Common myeloid progenitor, CD34-positive (primary cell): ENCODE measurements at regions not wholly inside any gene's neighbourhood (a gene's known extent, or its start where the extent isn't known, plus 50 kb on each side); places are given as distances from the start of the nearest gene placed in this dataset.

Source experiments
- CTCF ChIA-PET: fragments of 350-600 bp; sonication (Branson Sonifier 250); formaldehyde crosslinking; loops from one replicate; lab custom pipeline; 2021; ENCODE audit warnings: antibody characterized with exemption; lab: Charles Lee
- POLR2A ChIA-PET: fragments of 350-600 bp; sonication (Branson Sonifier 250); formaldehyde crosslinking; loops from one replicate; lab custom pipeline; 2021; ENCODE audit warnings: antibody characterized with exemption; lab: Charles Lee
- DNase-seq, 3 donors: peaks; one replicate each; pipeline versions ENCODE4 v3.0.0 to v3.0.0-alpha.2; 2013
- H3K27ac ChIP-seq, 2 experiments: 1 replicate in 1 of 2; 2 replicates in 1 of 2; pipeline ENCODE4 v1.7.0; 2013; ENCODE audit warnings: inconsistent platforms in 2 of 2, low read length in 2 of 2, mild to moderate bottlenecking in 2 of 2, low read depth in 1 of 2, moderate library complexity in 1 of 2; ENCODE audit not compliant: severe bottlenecking in 2 of 2, insufficient read depth in 1 of 2, poor library complexity in 1 of 2
- H3K27me3 ChIP-seq, 5 experiments: replicated peaks in 2 of 5; 1 replicate in 3 of 5; 2 replicates in 2 of 5; pipeline versions ENCODE4 v1.6.1 to v1.7.0; 2013; ENCODE audit warnings: low read length in 4 of 5, mild to moderate bottlenecking in 2 of 5, moderate library complexity in 2 of 5, inconsistent platforms in 1 of 5; ENCODE audit not compliant: insufficient read depth in 5 of 5, control insufficient read depth in 4 of 5
- H3K36me3 ChIP-seq, 4 experiments: 1 replicate in 2 of 4; 2 replicates in 2 of 4; pipeline versions ENCODE4 v1.6.1 to v1.7.0; 2013; ENCODE audit warnings: low read length in 3 of 4, control low read depth in 1 of 4, mild to moderate bottlenecking in 1 of 4; ENCODE audit not compliant: control insufficient read depth in 4 of 4, insufficient read depth in 4 of 4
- H3K4me1 ChIP-seq, 4 experiments: 1 replicate in 3 of 4; 2 replicates in 1 of 4; pipeline versions ENCODE4 v1.6.1 to v1.7.1; 2013; ENCODE audit warnings: low read length in 3 of 4, mild to moderate bottlenecking in 3 of 4, control low read depth in 1 of 4, inconsistent platforms in 1 of 4, moderate library complexity in 1 of 4; ENCODE audit not compliant: control insufficient read depth in 4 of 4, insufficient read depth in 4 of 4; ENCODE audit errors: control extremely low read depth in 1 of 4
- H3K4me3 ChIP-seq, 7 experiments: 1 replicate in 4 of 7; 2 replicates in 3 of 7; pipeline versions ENCODE4 v1.5.1 to v1.7.0; 2013; ENCODE audit warnings: mild to moderate bottlenecking in 7 of 7, low read length in 6 of 7, moderate library complexity in 6 of 7, inconsistent platforms in 2 of 7, low read depth in 2 of 7, control low read depth in 1 of 7; ENCODE audit not compliant: insufficient read depth in 4 of 7, control insufficient read depth in 1 of 7; ENCODE audit errors: extremely low read depth in 1 of 7
- H3K9me3 ChIP-seq, 5 experiments: 1 replicate in 4 of 5; 2 replicates in 1 of 5; pipeline versions ENCODE4 v1.6.1 to v1.7.1; 2013; ENCODE audit warnings: low read length in 4 of 5, mild to moderate bottlenecking in 2 of 5, inconsistent platforms in 1 of 5, low read depth in 1 of 5, moderate library complexity in 1 of 5; ENCODE audit not compliant: control insufficient read depth in 4 of 5, insufficient read depth in 2 of 5; ENCODE audit errors: control extremely low read depth in 1 of 5
- WGBS: methylation state at CpG from one replicate; pipeline ENCODE4 v1.1.5; 2013; ENCODE audit not compliant: insufficient coverage; 5-methylcytosine and 5-hydroxymethylcytosine counted together

GRCh38 chr3:86738684-86739083 is 252.3 kb downstream of the VGLL3 start:
- POLR2A ChIA-PET: no interaction called here
- H3K9me3 ChIP-seq: no peaks in the 10 kb centered on the region
- H3K27ac ChIP-seq: no peak overlapping the region
- no peaks in the 10 kb centered on the region for H3K4me1 ChIP-seq
- no peak overlapping the region for H3K4me3 ChIP-seq
- no peaks in the 10 kb centered on the region for H3K27me3 ChIP-seq
- no peaks in the 10 kb centered on the region for H3K36me3 ChIP-seq
- DNase-seq: no peak
- CTCF ChIA-PET: no interaction called here
- WGBS: no CpG with 5 or more reads among the region's 1 CpG

- DNase-seq: no peak
- H3K9me3 ChIP-seq: peaks cover 0 to 2% (median 0%) of the 10 kb centered on the region in 5 experiments
- H3K36me3 ChIP-seq: no peaks in the 10 kb centered on the region
- H3K4me1 ChIP-seq: no peaks in the 10 kb centered on the region
- ChIA-PET POLR2A (no interaction called here), CTCF (no interaction called here)
- no peak overlapping the region for H3K4me3 ChIP-seq
- WGBS: 93% methylated on average over 4 of the region's 6 CpGs
- H3K27me3 ChIP-seq: no peaks in the 10 kb centered on the region
- no peak overlapping the region for H3K27ac ChIP-seq
These were observed 253.4 kb downstream of the VGLL3 start for GRCh38 chr3:86737517-86737916.

DNA sequence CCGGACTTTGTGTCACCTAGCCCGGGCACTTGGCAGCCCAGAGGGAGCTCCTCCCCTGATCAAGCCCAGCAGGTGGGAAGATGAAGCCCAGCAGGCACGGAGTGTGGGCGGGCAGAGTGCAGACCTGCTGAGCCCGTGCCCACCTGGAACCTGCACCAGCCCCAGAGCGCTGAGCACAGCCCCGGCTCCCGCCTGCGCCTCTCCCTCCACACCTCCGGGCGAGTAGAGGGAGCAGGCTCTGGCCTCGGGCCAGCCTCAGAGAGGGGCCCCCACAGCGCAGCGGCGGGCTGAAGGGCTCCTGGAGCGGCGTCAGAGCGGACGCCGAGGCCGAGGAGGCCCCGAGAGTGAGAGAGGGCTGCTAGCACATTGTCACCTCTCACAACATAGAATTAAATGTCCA is 257.7 kb downstream of the VGLL3 start:
- ChIA-PET CTCF (no interaction called here), POLR2A (no interaction called here)
- H3K36me3 ChIP-seq: no peaks in the 10 kb centered on the region
- 94% methylated on average over 10 of the region's 22 CpGs for WGBS
- H3K9me3 ChIP-seq: peaks cover 0 to 2% (median 0%) of the 10 kb centered on the region in 5 experiments
- no peak for DNase-seq
- no peak overlapping the region for H3K4me3 ChIP-seq
- no peaks in the 10 kb centered on the region for H3K4me1 ChIP-seq
- no peaks in the 10 kb centered on the region for H3K27me3 ChIP-seq
- no peak overlapping the region for H3K27ac ChIP-seq

DNA sequence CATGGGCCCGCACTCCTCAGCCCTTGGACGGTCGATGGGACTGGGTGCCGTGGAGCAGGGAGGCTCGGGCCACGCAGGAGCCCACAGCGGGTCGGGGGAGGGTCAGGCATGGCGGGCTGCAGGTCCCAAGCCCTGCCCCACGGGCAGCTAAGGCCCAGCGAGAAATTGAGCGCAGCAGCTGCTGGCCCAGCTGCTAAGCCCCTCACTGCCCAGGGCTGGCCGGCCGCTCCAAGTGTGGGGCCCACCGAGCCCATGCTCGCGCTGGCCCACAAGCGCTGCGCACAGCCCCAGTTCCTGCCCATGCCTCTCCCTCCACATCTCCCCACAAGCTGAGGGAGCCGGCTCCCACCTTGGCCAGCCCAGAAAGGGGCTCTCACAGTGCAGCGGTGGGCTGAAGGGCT is 259.4 kb downstream of the VGLL3 start:
- WGBS: 91% methylated on average over 14 of the region's 21 CpGs
- CTCF ChIA-PET: no interaction called here
- POLR2A ChIA-PET: no interaction called here
- Histone ChIP-seq H3K27me3 (no peaks in the 10 kb centered on the region), H3K4me3 (no peak overlapping the region), H3K36me3 (no peaks in the 10 kb centered on the region), H3K27ac (no peak overlapping the region), H3K9me3 (peaks cover 0 to 2% (median 0%) of the 10 kb centered on the region in 5 experiments), H3K4me1 (no peaks in the 10 kb centered on the region)
- no peak for DNase-seq

- ChIA-PET CTCF (no interaction called here), POLR2A (no interaction called here)
- Histone ChIP-seq H3K9me3 (no peaks in the 10 kb centered on the region), H3K27me3 (no peaks in the 10 kb centered on the region), H3K36me3 (no peaks in the 10 kb centered on the region), H3K27ac (no peak overlapping the region), H3K4me1 (no peaks in the 10 kb centered on the region), H3K4me3 (no peak overlapping the region)
- no peak for DNase-seq
These were observed 267.5 kb downstream of the VGLL3 start for GRCh38 chr3:86723433-86723832.

GRCh38 chr3:86711634-86712033 is 279.3 kb downstream of the VGLL3 start:
- no CpG with 5 or more reads among the region's 2 CpGs for WGBS
- H3K9me3 ChIP-seq: no peaks in the 10 kb centered on the region
- H3K4me3 ChIP-seq: no peak overlapping the region
- POLR2A ChIA-PET: no interaction called here
- H3K27me3 ChIP-seq: no peaks in the 10 kb centered on the region
- H3K36me3 ChIP-seq: no peaks in the 10 kb centered on the region
- no peak for DNase-seq
- CTCF ChIA-PET: no interaction called here
- H3K4me1 ChIP-seq: no peaks in the 10 kb centered on the region
- H3K27ac ChIP-seq: no peak overlapping the region

GRCh38 chr3:86708893-86709292 is 282.1 kb downstream of the VGLL3 start:
- H3K27ac ChIP-seq: no peak overlapping the region
- 98% methylated on average over 4 of the region's 7 CpGs for WGBS
- H3K4me3 ChIP-seq: no peak overlapping the region
- no peaks in the 10 kb centered on the region for H3K36me3 ChIP-seq
- ChIA-PET POLR2A (no interaction called here), CTCF (no interaction called here)
- DNase-seq: no peak
- no peaks in the 10 kb centered on the region for H3K27me3 ChIP-seq
- no peaks in the 10 kb centered on the region for H3K4me1 ChIP-seq
- H3K9me3 ChIP-seq: no peaks in the 10 kb centered on the region
